ENCODE measurements at regions not wholly inside any gene's neighbourhood (a gene's known extent, or its start where the extent isn't known, plus 50 kb on each side); places are given as distances from the start of the nearest gene placed in this dataset.

DNA sequence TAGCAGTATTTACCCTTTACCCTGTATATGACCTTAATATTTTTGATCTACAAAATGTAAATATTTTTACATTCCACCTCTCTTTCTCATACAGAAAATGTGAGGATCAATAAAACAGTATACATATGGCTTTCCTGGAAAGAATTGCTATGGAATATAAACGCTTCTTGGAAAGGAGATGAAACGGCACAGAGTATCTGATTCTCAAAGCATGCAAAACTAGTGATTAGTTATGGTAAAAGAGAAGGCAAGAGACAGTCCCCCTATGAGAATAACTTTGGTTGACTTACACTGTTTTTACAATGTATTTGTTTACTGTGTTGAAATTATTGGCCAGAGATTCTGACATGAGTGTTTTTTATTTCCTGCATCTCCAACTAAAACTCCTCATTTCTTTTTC, 204.6 kb upstream of the C21orf91 start:
- Histone ChIP-seq H3K27ac (ENCODE audit: low read depth, low read length) (no peak overlapping the region), H3K9ac (replicated peaks in 1 of 4; ENCODE audit: extremely low read depth in 1 of 4, low read depth in 3 of 4, low read length in 3 of 4) (no peak overlapping the region), H3K79me2 (ENCODE audit: control insufficient read depth in 1 of 2, insufficient read depth in 2 of 2, low read length in 2 of 2) (no peaks in the 10 kb centered on the region), H2BK15ac (ENCODE audit: low read length) (no peak overlapping the region), H3K9me3 (ENCODE audit: insufficient read depth in 2 of 2, low read depth in 1 of 2, low read length in 1 of 2) (no peaks in the 10 kb centered on the region), H3K18ac (ENCODE audit: extremely low read depth, low read length) (no peak overlapping the region), H3K23ac (ENCODE audit: insufficient read length) (no peak overlapping the region), H3K4ac (replicated peaks; ENCODE audit: insufficient read length, low read depth, low read length) (no peak overlapping the region), H3K4me1 (replicated peaks in 1 of 4; ENCODE audit: control insufficient read depth in 3 of 4, insufficient read depth in 4 of 4, low read length in 3 of 4) (peaks cover 0 to 5% (median 0%) of the 10 kb centered on the region in 4 experiments; a peak in 2 of 7 replicates), H3K23me2 (ENCODE audit: low read depth, low read length) (no peaks in the 10 kb centered on the region), H4K91ac (replicated peaks; ENCODE audit: insufficient read length, low read length) (no peak overlapping the region), H2BK20ac (ENCODE audit: low read length) (no peak overlapping the region), H3K56ac (replicated peaks; ENCODE audit: insufficient read length, low read depth, low read length) (no peak overlapping the region), H2BK12ac (ENCODE audit: low read depth, low read length) (no peak overlapping the region), H4K5ac (ENCODE audit: insufficient read length, low read depth, low read length) (no peak overlapping the region), H3K14ac (ENCODE audit: insufficient read length) (no peak overlapping the region), H3K27me3 (replicated peaks in 1 of 4; ENCODE audit: control insufficient read depth in 3 of 4, extremely low read depth in 1 of 4, insufficient read depth in 3 of 4, low read length in 3 of 4) (no peaks in the 10 kb centered on the region), H4K20me1 (replicated peaks in 1 of 2; ENCODE audit: control insufficient read depth in 1 of 2, insufficient read depth in 2 of 2, low read length in 2 of 2) (no peaks in the 10 kb centered on the region), H2AFZ (ENCODE audit: low read length) (no peak overlapping the region), H3K4me2 (ENCODE audit: insufficient read depth in 1 of 2, low read depth in 2 of 2, low read length in 2 of 2) (no peak overlapping the region), H3K79me1 (ENCODE audit: low read depth, low read length) (no peaks in the 10 kb centered on the region), H2AK5ac (ENCODE audit: low read depth, low read length) (no peak overlapping the region), H4K8ac (ENCODE audit: extremely low read depth, insufficient read depth, low read length) (no peak overlapping the region), H3K36me3 (ENCODE audit: control insufficient read depth in 2 of 4, insufficient read depth in 4 of 4, low read length in 3 of 4) (no peaks in the 10 kb centered on the region), H3K4me3 (ENCODE audit: extremely low read depth in 1 of 4, insufficient read depth in 2 of 4, low read depth in 3 of 4, low read length in 4 of 4) (no peak overlapping the region), H2BK5ac (ENCODE audit: low read depth, low read length) (no peak overlapping the region), H2BK120ac (replicated peaks; ENCODE audit: low read depth, low read length) (no peak overlapping the region)
- 52% methylated on average over 2 of the region's 2 CpGs; no CpG with 5 or more reads in 1 of the 2 experiments for WGBS, 2 experiments (ENCODE audit: extremely low coverage in 1 of 2, insufficient coverage in 1 of 2, insufficient read length in 1 of 2, insufficient replicate concordance in 2 of 2, low coverage in 1 of 2, low lambda C conversion rate in 2 of 2, missing lambda C conversion rate in 1 of 2)
- ChIA-PET CTCF (ENCODE audit: partially characterized antibody) (no interaction called here), POLR2A (ENCODE audit: partially characterized antibody) (no interaction called here)
- DNase-seq (ENCODE audit: low read depth in 1 of 2, low spot score in 2 of 2), result no peak
- FAIRE-seq, result no peak
- TF ChIP-seq KDM5A (IDR thresholded peaks at IDR 0.05; ENCODE audit: low read length), result no peak
- TF ChIP-seq, protein P1, sequence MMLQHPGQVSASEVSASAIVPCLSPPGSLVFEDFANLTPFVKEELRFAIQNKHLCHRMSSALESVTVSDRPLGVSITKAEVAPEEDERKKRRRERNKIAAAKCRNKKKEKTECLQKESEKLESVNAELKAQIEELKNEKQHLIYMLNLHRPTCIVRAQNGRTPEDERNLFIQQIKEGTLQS (IDR thresholded peaks at IDR 0.05; ENCODE audit: insufficient read depth, low read depth, low read length), result no peak
- TF ChIP-seq CHD2 (IDR thresholded peaks at IDR 0.05; ENCODE audit: low read length), result no peak
- no peak for TF ChIP-seq BRCA1 (IDR thresholded peaks at IDR 0.05; ENCODE audit: low read depth, low read length)
- no peak for TF ChIP-seq TAF1 (IDR thresholded peaks at IDR 0.05; ENCODE audit: low read depth, low read length)
- no peak for TF ChIP-seq ASH2L (IDR thresholded peaks at IDR 0.05; ENCODE audit: low read length)
- no peak for TF ChIP-seq HDAC2 (IDR thresholded peaks at IDR 0.05; ENCODE audit: borderline replicate concordance in 1 of 2, low read depth in 2 of 2, low read length in 2 of 2)
- no peak for TF ChIP-seq BCL11A (IDR thresholded peaks at IDR 0.05; ENCODE audit: low read depth in 2 of 2, low read length in 2 of 2)
- TF ChIP-seq CBX5 (IDR thresholded peaks at IDR 0.05; ENCODE audit: low read depth, low read length), result no peak
- TF ChIP-seq CREB1 (IDR thresholded peaks at IDR 0.05), result no peak
- no peak for TF ChIP-seq CBX8 (IDR thresholded peaks at IDR 0.05; ENCODE audit: borderline replicate concordance, low read depth, low read length)
- no peak for TF ChIP-seq TBP (IDR thresholded peaks at IDR 0.05; ENCODE audit: low read depth, low read length)
- no peak for TF ChIP-seq SP2 (IDR thresholded peaks at IDR 0.05; ENCODE audit: low read length)
- TF ChIP-seq JUN (IDR thresholded peaks at IDR 0.05; ENCODE audit: low read depth, low read length), result no peak
- no peak for TF ChIP-seq EP300 (IDR thresholded peaks at IDR 0.05; ENCODE audit: borderline replicate concordance in 1 of 2, low read depth in 2 of 2, low read length in 2 of 2)
- TF ChIP-seq, protein P2, sequence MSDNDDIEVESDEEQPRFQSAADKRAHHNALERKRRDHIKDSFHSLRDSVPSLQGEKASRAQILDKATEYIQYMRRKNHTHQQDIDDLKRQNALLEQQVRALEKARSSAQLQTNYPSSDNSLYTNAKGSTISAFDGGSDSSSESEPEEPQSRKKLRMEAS (IDR thresholded peaks at IDR 0.05), result no peak
